ENCODE measurements at regions not wholly inside any gene's neighbourhood (a gene's known extent, or its start where the extent isn't known, plus 50 kb on each side); places are given as distances from the start of the nearest gene placed in this dataset.

- TF ChIP-seq, protein P1, sequence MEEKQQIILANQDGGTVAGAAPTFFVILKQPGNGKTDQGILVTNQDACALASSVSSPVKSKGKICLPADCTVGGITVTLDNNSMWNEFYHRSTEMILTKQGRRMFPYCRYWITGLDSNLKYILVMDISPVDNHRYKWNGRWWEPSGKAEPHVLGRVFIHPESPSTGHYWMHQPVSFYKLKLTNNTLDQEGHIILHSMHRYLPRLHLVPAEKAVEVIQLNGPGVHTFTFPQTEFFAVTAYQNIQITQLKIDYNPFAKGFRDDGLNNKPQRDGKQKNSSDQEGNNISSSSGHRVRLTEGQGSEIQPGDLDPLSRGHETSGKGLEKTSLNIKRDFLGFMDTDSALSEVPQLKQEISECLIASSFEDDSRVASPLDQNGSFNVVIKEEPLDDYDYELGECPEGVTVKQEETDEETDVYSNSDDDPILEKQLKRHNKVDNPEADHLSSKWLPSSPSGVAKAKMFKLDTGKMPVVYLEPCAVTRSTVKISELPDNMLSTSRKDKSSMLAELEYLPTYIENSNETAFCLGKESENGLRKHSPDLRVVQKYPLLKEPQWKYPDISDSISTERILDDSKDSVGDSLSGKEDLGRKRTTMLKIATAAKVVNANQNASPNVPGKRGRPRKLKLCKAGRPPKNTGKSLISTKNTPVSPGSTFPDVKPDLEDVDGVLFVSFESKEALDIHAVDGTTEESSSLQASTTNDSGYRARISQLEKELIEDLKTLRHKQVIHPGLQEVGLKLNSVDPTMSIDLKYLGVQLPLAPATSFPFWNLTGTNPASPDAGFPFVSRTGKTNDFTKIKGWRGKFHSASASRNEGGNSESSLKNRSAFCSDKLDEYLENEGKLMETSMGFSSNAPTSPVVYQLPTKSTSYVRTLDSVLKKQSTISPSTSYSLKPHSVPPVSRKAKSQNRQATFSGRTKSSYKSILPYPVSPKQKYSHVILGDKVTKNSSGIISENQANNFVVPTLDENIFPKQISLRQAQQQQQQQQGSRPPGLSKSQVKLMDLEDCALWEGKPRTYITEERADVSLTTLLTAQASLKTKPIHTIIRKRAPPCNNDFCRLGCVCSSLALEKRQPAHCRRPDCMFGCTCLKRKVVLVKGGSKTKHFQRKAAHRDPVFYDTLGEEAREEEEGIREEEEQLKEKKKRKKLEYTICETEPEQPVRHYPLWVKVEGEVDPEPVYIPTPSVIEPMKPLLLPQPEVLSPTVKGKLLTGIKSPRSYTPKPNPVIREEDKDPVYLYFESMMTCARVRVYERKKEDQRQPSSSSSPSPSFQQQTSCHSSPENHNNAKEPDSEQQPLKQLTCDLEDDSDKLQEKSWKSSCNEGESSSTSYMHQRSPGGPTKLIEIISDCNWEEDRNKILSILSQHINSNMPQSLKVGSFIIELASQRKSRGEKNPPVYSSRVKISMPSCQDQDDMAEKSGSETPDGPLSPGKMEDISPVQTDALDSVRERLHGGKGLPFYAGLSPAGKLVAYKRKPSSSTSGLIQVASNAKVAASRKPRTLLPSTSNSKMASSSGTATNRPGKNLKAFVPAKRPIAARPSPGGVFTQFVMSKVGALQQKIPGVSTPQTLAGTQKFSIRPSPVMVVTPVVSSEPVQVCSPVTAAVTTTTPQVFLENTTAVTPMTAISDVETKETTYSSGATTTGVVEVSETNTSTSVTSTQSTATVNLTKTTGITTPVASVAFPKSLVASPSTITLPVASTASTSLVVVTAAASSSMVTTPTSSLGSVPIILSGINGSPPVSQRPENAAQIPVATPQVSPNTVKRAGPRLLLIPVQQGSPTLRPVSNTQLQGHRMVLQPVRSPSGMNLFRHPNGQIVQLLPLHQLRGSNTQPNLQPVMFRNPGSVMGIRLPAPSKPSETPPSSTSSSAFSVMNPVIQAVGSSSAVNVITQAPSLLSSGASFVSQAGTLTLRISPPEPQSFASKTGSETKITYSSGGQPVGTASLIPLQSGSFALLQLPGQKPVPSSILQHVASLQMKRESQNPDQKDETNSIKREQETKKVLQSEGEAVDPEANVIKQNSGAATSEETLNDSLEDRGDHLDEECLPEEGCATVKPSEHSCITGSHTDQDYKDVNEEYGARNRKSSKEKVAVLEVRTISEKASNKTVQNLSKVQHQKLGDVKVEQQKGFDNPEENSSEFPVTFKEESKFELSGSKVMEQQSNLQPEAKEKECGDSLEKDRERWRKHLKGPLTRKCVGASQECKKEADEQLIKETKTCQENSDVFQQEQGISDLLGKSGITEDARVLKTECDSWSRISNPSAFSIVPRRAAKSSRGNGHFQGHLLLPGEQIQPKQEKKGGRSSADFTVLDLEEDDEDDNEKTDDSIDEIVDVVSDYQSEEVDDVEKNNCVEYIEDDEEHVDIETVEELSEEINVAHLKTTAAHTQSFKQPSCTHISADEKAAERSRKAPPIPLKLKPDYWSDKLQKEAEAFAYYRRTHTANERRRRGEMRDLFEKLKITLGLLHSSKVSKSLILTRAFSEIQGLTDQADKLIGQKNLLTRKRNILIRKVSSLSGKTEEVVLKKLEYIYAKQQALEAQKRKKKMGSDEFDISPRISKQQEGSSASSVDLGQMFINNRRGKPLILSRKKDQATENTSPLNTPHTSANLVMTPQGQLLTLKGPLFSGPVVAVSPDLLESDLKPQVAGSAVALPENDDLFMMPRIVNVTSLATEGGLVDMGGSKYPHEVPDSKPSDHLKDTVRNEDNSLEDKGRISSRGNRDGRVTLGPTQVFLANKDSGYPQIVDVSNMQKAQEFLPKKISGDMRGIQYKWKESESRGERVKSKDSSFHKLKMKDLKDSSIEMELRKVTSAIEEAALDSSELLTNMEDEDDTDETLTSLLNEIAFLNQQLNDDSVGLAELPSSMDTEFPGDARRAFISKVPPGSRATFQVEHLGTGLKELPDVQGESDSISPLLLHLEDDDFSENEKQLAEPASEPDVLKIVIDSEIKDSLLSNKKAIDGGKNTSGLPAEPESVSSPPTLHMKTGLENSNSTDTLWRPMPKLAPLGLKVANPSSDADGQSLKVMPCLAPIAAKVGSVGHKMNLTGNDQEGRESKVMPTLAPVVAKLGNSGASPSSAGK (IDR thresholded peaks at IDR 0.05) = no peak
- TF ChIP-seq TCF15 (CRISPR knock-in tag; IDR thresholded peaks at IDR 0.05) (no peak), TRIM28 (IDR thresholded peaks at IDR 0.05) (no peak), IRF1 (CRISPR knock-in tag; IDR thresholded peaks at IDR 0.05; ENCODE audit: borderline replicate concordance) (no peak), ZNF347 (CRISPR knock-in tag; IDR thresholded peaks at IDR 0.05; ENCODE audit: low read depth) (no peak)
- TF ChIP-seq, protein P2, sequence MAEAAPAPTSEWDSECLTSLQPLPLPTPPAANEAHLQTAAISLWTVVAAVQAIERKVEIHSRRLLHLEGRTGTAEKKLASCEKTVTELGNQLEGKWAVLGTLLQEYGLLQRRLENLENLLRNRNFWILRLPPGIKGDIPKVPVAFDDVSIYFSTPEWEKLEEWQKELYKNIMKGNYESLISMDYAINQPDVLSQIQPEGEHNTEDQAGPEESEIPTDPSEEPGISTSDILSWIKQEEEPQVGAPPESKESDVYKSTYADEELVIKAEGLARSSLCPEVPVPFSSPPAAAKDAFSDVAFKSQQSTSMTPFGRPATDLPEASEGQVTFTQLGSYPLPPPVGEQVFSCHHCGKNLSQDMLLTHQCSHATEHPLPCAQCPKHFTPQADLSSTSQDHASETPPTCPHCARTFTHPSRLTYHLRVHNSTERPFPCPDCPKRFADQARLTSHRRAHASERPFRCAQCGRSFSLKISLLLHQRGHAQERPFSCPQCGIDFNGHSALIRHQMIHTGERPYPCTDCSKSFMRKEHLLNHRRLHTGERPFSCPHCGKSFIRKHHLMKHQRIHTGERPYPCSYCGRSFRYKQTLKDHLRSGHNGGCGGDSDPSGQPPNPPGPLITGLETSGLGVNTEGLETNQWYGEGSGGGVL (CRISPR knock-in tag; IDR thresholded peaks at IDR 0.05) = no peak
- TF ChIP-seq, protein P3, sequence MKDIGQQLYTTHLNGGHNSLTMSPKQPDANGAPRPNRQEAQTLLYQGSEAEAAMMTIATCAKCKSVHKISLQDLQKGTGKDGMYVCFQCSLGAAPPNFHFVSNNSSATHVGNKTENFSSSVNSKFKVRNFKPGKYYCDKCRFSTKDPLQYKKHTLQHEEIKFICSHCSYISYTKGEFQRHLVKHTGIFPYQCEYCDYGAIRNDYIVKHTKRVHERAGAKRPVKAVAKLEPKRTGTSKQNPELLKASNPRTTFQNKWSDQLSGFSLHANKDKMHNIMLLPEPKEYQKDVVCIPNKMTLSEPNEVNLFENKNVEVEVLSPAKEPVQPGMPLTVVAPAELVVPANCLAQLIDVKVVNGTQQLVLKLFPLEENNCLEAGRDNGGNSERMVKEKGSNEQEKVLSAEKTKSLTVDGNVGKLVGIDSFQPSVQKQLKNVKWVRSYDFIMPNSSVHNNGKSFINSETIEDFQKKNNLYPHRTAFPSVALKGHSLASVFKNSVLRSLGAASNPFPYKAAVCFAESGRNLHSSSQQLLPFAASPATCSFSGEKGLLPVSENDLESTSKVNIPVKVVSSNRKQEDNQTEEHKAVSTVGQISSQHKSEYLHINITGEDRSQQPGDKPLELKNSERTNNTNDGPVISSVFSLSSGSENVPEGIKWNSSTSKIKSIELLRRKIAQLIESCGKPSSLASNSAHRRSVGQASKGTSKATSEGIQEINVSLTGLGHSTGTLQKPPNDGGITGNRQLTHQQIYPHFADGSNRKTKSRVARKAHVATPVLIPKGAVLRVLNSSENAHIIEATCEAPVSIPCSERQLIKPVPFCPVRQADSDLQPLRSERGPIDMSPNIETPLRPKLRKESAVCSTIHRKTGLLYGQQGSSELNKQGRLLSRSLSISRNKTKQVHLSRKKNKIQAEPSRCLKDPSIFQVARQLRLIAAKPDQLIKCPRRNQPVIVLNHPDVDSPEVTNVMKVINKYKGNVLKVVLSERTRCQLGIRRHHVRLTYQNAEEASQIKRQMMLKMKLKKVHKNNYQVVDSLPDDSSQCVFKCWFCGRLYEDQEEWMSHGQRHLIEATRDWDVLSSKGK (CRISPR knock-in tag; IDR thresholded peaks at IDR 0.05) = no peak
Observed at GRCh38 chr2:7774481-7774880, 857.3 kb downstream of the RNF144A start (continued).

Measured in K562 (cell line).